VCaP (cell line): ENCODE measurements at regions not wholly inside any gene's neighbourhood (a gene's known extent, or its start where the extent isn't known, plus 50 kb on each side); places are given as distances from the start of the nearest gene placed in this dataset.

Source experiments
- H3K27ac ChIP-seq: fragments of 450-650 bp; 2 replicates; pipeline ENCODE4 v1.5.1; 2017
- TF ChIP-seq, protein P1 (sequence below): fragments of 450-650 bp; conservative IDR thresholded peaks from 2 replicates; pipeline ENCODE4 v1.5.1; 2017; ENCODE audit warnings: mild to moderate bottlenecking, moderate library complexity

DNA sequence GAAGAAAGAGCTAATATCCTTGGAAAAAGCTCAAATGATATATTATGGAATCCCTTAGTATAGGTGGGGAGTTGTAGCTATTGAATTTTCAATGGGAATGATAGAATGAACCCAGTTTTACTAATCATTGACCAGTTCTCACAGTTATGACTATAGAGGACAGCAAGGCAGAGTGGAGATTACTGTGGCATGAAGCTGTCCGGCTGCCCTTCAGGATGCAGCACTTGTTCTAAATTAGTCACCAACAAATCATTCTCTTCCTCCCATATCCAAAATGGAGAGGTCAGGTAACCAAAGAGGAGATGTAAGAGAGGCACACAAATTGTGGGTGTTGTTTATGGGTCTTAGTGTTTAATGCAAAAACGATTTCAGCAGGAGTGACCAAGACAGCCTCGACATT lies 1490.0 kb upstream of the MIR17HG start:
- TF ChIP-seq, protein P1, sequence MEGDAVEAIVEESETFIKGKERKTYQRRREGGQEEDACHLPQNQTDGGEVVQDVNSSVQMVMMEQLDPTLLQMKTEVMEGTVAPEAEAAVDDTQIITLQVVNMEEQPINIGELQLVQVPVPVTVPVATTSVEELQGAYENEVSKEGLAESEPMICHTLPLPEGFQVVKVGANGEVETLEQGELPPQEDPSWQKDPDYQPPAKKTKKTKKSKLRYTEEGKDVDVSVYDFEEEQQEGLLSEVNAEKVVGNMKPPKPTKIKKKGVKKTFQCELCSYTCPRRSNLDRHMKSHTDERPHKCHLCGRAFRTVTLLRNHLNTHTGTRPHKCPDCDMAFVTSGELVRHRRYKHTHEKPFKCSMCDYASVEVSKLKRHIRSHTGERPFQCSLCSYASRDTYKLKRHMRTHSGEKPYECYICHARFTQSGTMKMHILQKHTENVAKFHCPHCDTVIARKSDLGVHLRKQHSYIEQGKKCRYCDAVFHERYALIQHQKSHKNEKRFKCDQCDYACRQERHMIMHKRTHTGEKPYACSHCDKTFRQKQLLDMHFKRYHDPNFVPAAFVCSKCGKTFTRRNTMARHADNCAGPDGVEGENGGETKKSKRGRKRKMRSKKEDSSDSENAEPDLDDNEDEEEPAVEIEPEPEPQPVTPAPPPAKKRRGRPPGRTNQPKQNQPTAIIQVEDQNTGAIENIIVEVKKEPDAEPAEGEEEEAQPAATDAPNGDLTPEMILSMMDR, result no peak
- no peak overlapping the region for H3K27ac ChIP-seq

DNA sequence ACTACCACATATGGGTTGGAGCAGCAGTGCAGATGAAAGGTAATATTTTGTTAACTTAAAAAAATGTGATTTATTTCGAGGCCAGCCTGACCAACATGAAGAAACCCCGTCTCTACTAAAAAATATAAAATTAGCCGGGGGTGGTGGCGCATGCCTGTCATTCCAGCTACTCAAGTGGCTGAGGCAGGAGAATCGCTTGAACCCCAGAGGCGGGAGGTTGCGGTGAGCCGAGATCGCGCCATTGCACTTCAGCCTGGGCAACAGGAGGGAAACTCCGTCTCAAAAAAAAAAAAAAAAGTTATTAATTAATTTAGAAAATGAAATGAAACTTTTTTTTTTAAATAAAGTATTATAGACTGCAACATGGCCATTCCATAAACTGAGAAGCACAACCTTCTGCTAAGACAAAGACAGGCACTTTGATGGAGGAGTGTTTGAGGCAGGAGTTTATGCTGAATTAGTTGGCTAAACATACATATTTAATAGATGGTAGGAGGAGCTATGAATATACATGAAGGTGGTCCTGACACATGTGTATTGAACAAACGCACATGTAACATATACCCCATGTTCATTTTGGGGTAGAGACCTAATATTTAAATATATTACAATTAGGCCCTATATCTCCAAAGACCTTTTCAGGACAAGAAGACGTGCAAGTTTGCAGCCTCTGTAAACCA lies 1485.3 kb upstream of the MIR17HG start:
- peak overlapping the region; percentile 59 for H3K27ac ChIP-seq
- TF ChIP-seq, protein P1, result no peak

DNA sequence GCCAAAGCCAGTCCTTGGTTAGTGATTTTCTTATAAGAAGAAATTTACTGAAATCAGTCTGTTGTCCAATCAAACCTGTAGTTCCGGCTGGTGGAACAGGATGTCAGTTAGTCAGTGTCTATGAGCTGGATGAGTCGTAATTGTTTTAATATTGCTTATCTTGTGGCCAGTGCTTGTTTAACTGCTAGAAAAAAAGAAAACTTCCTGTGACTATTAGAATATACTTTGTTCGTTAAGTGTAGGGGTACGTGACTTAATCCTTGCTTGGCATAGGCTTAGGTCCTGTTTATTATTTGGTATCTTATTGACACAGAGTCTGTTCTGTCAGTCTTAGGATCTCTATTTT lies 1484.8 kb upstream of the MIR17HG start:
- TF ChIP-seq, protein P1, result no peak
- peak overlapping the region; percentile 59 for H3K27ac ChIP-seq

DNA sequence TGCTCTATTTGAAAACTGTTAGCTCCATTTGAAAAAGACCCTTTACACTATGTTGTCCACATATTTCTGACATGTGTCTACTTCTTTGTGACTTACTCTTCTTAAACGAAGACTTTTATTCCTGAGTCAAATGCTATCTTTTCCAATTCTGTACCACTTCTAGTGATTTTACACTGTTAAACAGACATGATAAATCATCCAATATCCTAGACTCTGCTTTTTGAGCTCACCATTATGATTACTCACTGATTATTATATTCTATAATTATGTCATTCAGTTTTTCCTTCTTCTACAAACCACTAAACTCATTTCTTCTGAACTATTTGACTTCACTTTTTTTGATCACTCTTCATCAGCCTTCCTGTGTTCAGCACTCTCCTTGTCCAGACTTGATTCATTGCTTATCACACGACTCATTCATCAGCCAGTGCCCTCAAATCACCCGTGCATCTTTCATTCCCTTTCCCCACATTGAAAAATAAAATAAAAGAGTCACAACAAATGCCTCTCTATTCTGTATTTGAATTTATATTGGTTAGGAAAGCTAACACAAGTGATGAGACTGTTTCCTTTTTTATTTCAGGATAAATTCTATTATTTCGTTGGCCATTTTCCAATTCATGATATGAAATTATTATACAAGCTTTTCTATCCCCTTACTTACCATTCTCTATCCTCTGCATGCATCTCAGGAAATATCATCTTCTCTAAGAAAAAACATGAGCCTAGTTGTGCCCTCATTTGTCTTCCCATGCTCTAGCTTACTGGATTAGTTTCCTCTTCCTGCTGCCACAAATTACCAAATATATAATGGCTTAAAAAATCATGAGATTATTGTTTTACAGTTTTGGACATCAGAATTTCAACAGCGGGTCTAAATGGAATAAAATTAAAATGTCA lies 1482.1 kb upstream of the MIR17HG start:
- H3K27ac ChIP-seq, result no peak overlapping the region
- TF ChIP-seq, protein P1, result no peak

DNA sequence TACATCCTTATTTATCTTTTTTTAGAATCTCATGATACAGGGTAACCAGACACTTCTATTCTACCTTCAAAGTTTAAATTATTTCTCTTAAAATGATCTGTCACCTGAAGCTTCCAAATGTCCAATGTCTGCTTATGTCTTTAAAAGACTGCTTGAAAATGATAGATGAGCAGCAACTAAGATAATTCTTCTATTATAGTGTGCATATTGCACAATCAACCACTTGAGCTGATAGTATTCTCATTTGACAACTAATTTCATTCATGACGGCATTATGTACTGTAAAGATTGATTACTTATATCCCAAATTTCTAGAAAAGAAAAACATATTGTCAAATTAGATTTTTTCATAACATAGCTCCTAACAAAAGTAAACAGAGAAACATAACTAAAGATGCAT lies 1478.2 kb upstream of the MIR17HG start:
- TF ChIP-seq, protein P1, result no peak
- no peak overlapping the region for H3K27ac ChIP-seq

DNA sequence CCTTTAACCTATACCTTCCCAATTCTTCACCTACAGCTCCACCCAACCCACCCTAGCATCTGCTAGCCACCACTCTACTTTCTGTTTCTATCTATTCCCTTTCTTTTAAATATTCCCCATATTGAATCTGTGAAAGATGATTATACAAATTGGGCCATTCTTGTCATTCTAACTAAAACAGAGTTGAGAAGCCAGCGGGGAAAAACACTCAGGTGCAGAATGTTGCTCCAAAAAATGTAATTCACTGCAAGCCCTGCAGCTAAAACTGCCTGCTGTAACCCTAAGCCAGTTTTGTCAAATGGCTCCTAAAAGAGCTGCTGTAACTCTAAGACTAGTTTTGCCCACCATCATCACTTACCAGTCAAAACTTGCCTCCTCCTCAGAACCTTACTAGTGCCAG lies 1468.6 kb upstream of the MIR17HG start:
- no peak overlapping the region for H3K27ac ChIP-seq
- TF ChIP-seq, protein P1, result no peak

DNA sequence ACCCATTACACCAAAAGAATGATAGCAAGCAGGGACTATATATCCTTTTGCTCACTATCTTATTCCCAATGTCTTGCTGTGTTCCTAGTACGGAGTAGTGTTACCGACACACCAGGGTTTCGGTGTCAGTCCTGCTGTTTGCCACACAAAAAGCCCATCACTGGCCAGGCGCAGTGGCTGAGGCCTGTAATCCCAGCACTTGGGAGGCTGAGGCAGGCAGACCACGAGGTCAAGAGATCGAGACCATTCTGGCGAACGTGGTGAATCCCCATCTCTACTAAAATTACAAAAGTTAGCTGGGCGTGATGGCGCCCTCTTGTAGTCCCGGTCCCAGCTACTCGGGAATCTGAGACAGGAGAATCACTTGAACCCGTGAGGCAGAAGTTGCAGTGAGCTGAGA lies 1467.3 kb upstream of the MIR17HG start:
- TF ChIP-seq, protein P1, result no peak
- H3K27ac ChIP-seq, result no peak overlapping the region
